Osteoblast (primary cell): ENCODE measurements at regions not wholly inside any gene's neighbourhood (a gene's known extent, or its start where the extent isn't known, plus 50 kb on each side); places are given as distances from the start of the nearest gene placed in this dataset.

ENCODE experiments used
- DNase-seq: peaks from one replicate; pipeline ENCODE4 v3.0.0; 2011; ENCODE audit warnings: low spot score, mixed read lengths; ENCODE audit not compliant: insufficient read length; ENCODE audit errors: missing footprints
- H2AFZ ChIP-seq: 2 replicates; pipeline ENCODE4 v1.6.0; 2011; ENCODE audit warnings: mild to moderate bottlenecking, low read length
- H3K27ac ChIP-seq: 2 replicates; pipeline ENCODE4 v1.5.1; 2011; ENCODE audit warnings: mild to moderate bottlenecking, low read depth, low read length, moderate library complexity
- H3K27me3 ChIP-seq: 2 replicates; pipeline ENCODE4 v1.6.0; 2012; ENCODE audit warnings: mild to moderate bottlenecking, control low read depth, inconsistent platforms, low read length, moderate library complexity; ENCODE audit not compliant: insufficient read depth
- H3K36me3 ChIP-seq: 2 replicates; pipeline ENCODE4 v1.5.1; 2011; ENCODE audit warnings: mild to moderate bottlenecking, low read length, control low read depth, moderate library complexity; ENCODE audit not compliant: insufficient read depth
- H3K4me1 ChIP-seq: 2 replicates; pipeline ENCODE4 v1.5.1; 2011; ENCODE audit warnings: mild to moderate bottlenecking, low read length, control low read depth, moderate library complexity; ENCODE audit not compliant: insufficient read depth
- H3K4me2 ChIP-seq: 2 replicates; pipeline ENCODE4 v1.6.0; 2011; ENCODE audit warnings: mild to moderate bottlenecking, low read length; ENCODE audit not compliant: insufficient read depth
- H3K4me3 ChIP-seq: fragments of 200-600 bp; sonication (generic); 3 replicates; pipeline ENCODE4 v1.5.1; 2012; ENCODE audit warnings: mild to moderate bottlenecking, low read length, inconsistent platforms; ENCODE audit not compliant: insufficient read depth
- H3K79me2 ChIP-seq: 2 replicates; pipeline ENCODE4 v1.6.0; 2012; ENCODE audit warnings: mild to moderate bottlenecking, low read length, control low read depth, inconsistent platforms; ENCODE audit not compliant: insufficient read depth
- H3K9me3 ChIP-seq: 2 replicates; pipeline ENCODE4 v1.5.1; 2011; ENCODE audit warnings: low read depth, low read length, control low read depth
- H4K20me1 ChIP-seq: 2 replicates; pipeline ENCODE4 v1.6.0; 2012; ENCODE audit warnings: mild to moderate bottlenecking, low read length, control low read depth; ENCODE audit not compliant: insufficient read depth
- CTCF ChIP-seq: IDR thresholded peaks from 2 replicates; pipeline ENCODE4 v1.5.1; 2011; ENCODE audit warnings: mild to moderate bottlenecking, low read depth, low read length, moderate library complexity; ENCODE audit errors: extremely low read depth

DNA sequence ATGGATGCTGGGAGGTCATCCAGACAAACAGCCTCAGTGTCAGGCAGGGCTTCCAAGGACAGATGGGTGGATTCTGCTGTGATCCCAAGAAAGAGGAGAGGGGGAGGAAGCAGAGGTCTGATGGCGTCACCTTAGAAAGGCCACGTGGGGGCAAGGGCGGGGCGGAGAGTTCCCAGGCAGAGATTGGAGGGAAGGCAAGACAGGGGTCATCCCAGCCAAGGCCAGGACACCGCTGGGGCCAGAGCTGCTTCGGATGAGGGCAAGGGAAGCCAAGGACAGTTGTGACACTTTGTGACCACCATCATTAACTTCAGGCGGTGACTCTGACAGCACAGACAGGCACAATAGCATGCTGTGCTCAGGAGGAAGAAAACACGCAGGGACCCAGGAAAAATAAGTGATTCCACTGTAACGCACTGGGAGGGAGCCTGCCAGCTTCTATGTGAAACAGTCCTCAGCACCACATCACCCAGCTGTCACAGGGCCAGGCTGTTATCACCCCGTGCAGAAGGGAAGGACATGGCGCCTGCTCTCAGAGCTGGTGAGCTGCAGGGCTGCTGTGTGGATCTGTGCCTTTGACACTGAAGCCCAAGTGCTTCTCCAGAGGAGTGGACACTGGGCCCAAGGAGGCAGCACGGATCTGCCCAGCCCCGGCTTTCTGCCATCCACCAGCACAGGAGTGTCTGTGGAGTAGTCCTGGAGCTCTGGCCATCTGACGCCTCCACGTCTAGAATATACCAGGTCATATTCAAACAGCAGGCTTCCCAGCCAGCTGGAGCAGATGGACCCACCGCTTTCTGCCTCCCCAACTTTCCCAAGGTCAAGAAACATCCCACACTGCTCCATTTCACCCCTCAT is 204.1 kb downstream of the NDUFA10 start:
- H3K27me3 ChIP-seq = no peaks in the 10 kb centered on the region
- H4K20me1 ChIP-seq = no peaks in the 10 kb centered on the region
- no peak overlapping the region for H2AFZ ChIP-seq
- no peak overlapping the region for H3K4me2 ChIP-seq
- TF ChIP-seq CTCF = no peak
- no peak overlapping the region for H3K4me3 ChIP-seq
- H3K4me1 ChIP-seq = no peaks in the 10 kb centered on the region
- peak; percentile 46 for DNase-seq
- H3K27ac ChIP-seq = no peak overlapping the region
- no peaks in the 10 kb centered on the region for H3K9me3 ChIP-seq
- no peaks in the 10 kb centered on the region for H3K36me3 ChIP-seq
- H3K79me2 ChIP-seq = no peaks in the 10 kb centered on the region

- H3K4me3 ChIP-seq = no peak overlapping the region
- no peaks in the 10 kb centered on the region for H3K36me3 ChIP-seq
- DNase-seq = peak; percentile 26
- no peaks in the 10 kb centered on the region for H3K79me2 ChIP-seq
- H3K9me3 ChIP-seq = no peaks in the 10 kb centered on the region
- no peak overlapping the region for H2AFZ ChIP-seq
- H4K20me1 ChIP-seq = no peaks in the 10 kb centered on the region
- no peaks in the 10 kb centered on the region for H3K27me3 ChIP-seq
- H3K27ac ChIP-seq = no peak overlapping the region
- no peak overlapping the region for H3K4me2 ChIP-seq
- H3K4me1 ChIP-seq = no peaks in the 10 kb centered on the region
- no peak for TF ChIP-seq CTCF
Observed at GRCh38 chr2:239819974-239820555, 205.1 kb downstream of the NDUFA10 start.

GRCh38 chr2:239819091-239819973 is 205.8 kb downstream of the NDUFA10 start:
- no peak for TF ChIP-seq CTCF
- peak; percentile 56 for DNase-seq

More at GRCh38 chr2:239819091-239819973, 205.8 kb downstream of the NDUFA10 start:
- Histone ChIP-seq H3K4me3 (no peak overlapping the region), H3K79me2 (no peaks in the 10 kb centered on the region), H3K27me3 (no peaks in the 10 kb centered on the region), H3K36me3 (no peaks in the 10 kb centered on the region), H4K20me1 (no peaks in the 10 kb centered on the region), H3K4me1 (no peaks in the 10 kb centered on the region), H3K27ac (no peak overlapping the region), H2AFZ (no peak overlapping the region), H3K9me3 (no peaks in the 10 kb centered on the region), H3K4me2 (no peak overlapping the region)
